Neural cell (in vitro differentiated cells): ENCODE measurements at regions not wholly inside any gene's neighbourhood (a gene's known extent, or its start where the extent isn't known, plus 50 kb on each side); places are given as distances from the start of the nearest gene placed in this dataset.

ENCODE experiments used
- H2AFZ ChIP-seq: fragments of 200-600, 300-800 bp; sonication (generic), shearing (Covaris generic); 2 replicates; pipeline ENCODE4 v1.6.0; 2014; ENCODE audit warnings: low read depth, mild to moderate bottlenecking, antibody characterized with exemption, low read length, moderate library complexity
- H3F3A ChIP-seq: fragments of 200-600 bp; shearing (Covaris generic); 2 replicates; pipeline ENCODE4 v1.6.1; 2016; ENCODE audit warnings: mild to moderate bottlenecking, moderate library complexity, mixed read lengths, antibody characterized with exemption, low read length; ENCODE audit not compliant: insufficient read depth, poor library complexity, severe bottlenecking
- H3K27ac ChIP-seq: fragments of 200-600, 300-800 bp; sonication (generic), shearing (Covaris generic); 2 replicates; pipeline ENCODE4 v1.5.1; 2014; ENCODE audit warnings: mild to moderate bottlenecking, low read length, moderate library complexity
- H3K27me3 ChIP-seq: fragments of 300-800, 200-600 bp; sonication (generic), shearing (Covaris generic); 2 replicates; pipeline ENCODE4 v1.6.0; 2014; ENCODE audit warnings: mild to moderate bottlenecking, low read depth, low read length, moderate library complexity; ENCODE audit not compliant: insufficient read depth
- H3K36me3 ChIP-seq: fragments of 300-800, 200-600 bp; sonication (generic), shearing (Covaris generic); 2 replicates; pipeline ENCODE4 v1.5.1; 2014; ENCODE audit warnings: mild to moderate bottlenecking, antibody characterized with exemption, low read length, moderate library complexity; ENCODE audit not compliant: insufficient read depth
- H3K4me2 ChIP-seq: fragments of 300-800, 200-600 bp; sonication (generic), shearing (Covaris generic); 2 replicates; pipeline ENCODE4 v1.6.0; 2014; ENCODE audit warnings: mild to moderate bottlenecking, low read length
- H3K4me3 ChIP-seq: fragments of 300-800, 200-600 bp; sonication (generic), shearing (Covaris generic); 2 replicates; pipeline ENCODE4 v1.5.1; 2014; ENCODE audit warnings: mild to moderate bottlenecking, low read length, moderate library complexity
- H3K79me2 ChIP-seq: fragments of 200-600 bp; shearing (Covaris generic); replicated peaks from 2 replicates; pipeline ENCODE4 v1.6.0; 2014; ENCODE audit warnings: mild to moderate bottlenecking, low read length, moderate library complexity; ENCODE audit not compliant: insufficient read depth
- H3K9ac ChIP-seq: fragments of 300-800, 200-600 bp; sonication (generic), shearing (Covaris generic); 2 replicates; pipeline ENCODE4 v1.6.1; 2016; ENCODE audit warnings: mild to moderate bottlenecking, low read length, mixed read lengths
- H3K9me2 ChIP-seq: fragments of 200-600 bp; shearing (Covaris generic); 2 replicates; pipeline ENCODE4 v1.6.1; 2016; ENCODE audit warnings: mild to moderate bottlenecking, low read length, mixed read lengths; ENCODE audit not compliant: insufficient read depth
- H3K9me3 ChIP-seq: fragments of 200-600, 300-800 bp; sonication (generic), shearing (Covaris generic); 2 replicates; pipeline ENCODE4 v1.6.1; 2016; ENCODE audit warnings: mild to moderate bottlenecking, mixed run types, low read length, moderate library complexity, mixed read lengths
- H4K20me1 ChIP-seq: fragments of 200-600 bp; shearing (Covaris generic); 2 replicates; pipeline ENCODE4 v1.6.1; 2016; ENCODE audit warnings: mild to moderate bottlenecking, mixed run types; ENCODE audit not compliant: insufficient read depth
- EP300 ChIP-seq: fragments of 450-650 bp; conservative IDR thresholded peaks from 2 replicates; pipeline ENCODE4 v1.6.1; 2014; ENCODE audit warnings: antibody characterized with exemption, mild to moderate bottlenecking, moderate library complexity; ENCODE audit not compliant: poor library complexity, severe bottlenecking
- EZH2 ChIP-seq: fragments of 200-600, 300-800 bp; shearing (Covaris generic), sonication (generic); IDR thresholded peaks from 2 replicates; pipeline ENCODE4 v1.6.1; 2014; ENCODE audit warnings: antibody characterized with exemption, low read length, borderline replicate concordance, mild to moderate bottlenecking; ENCODE audit not compliant: insufficient read depth, poor library complexity, severe bottlenecking
- MXI1 ChIP-seq: fragments of 450-650 bp; conservative IDR thresholded peaks from 2 replicates; pipeline ENCODE4 v1.6.1; 2014; ENCODE audit warnings: antibody characterized with exemption, mild to moderate bottlenecking; ENCODE audit not compliant: poor library complexity, severe bottlenecking
- POLR2AphosphoS5 ChIP-seq: IDR thresholded peaks from 2 replicates; pipeline ENCODE4 v1.6.1; 2012
- RAD21 ChIP-seq: fragments of 450-650 bp; conservative IDR thresholded peaks from 2 replicates; pipeline ENCODE4 v1.6.1; 2014; ENCODE audit warnings: antibody characterized with exemption, mild to moderate bottlenecking, moderate library complexity
- SMC3 ChIP-seq: fragments of 450-650 bp; conservative IDR thresholded peaks from 2 replicates; pipeline ENCODE4 v1.6.1; 2014; ENCODE audit warnings: antibody characterized with exemption, mild to moderate bottlenecking, moderate library complexity; ENCODE audit not compliant: poor library complexity
- TAF1 ChIP-seq: IDR thresholded peaks from 2 replicates; pipeline ENCODE4 v1.6.1; 2012; ENCODE audit warnings: low read depth
- TF ChIP-seq, protein P1 (sequence below): fragments of 450-650 bp; IDR thresholded peaks from 2 replicates; pipeline ENCODE4 v1.5.1; 2014; ENCODE audit warnings: antibody characterized with exemption, mild to moderate bottlenecking, moderate library complexity; ENCODE audit not compliant: poor library complexity, severe bottlenecking
- TF ChIP-seq, protein P2 (sequence below): IDR thresholded peaks from 2 replicates; pipeline ENCODE4 v1.6.1; 2012; ENCODE audit warnings: borderline replicate concordance

DNA sequence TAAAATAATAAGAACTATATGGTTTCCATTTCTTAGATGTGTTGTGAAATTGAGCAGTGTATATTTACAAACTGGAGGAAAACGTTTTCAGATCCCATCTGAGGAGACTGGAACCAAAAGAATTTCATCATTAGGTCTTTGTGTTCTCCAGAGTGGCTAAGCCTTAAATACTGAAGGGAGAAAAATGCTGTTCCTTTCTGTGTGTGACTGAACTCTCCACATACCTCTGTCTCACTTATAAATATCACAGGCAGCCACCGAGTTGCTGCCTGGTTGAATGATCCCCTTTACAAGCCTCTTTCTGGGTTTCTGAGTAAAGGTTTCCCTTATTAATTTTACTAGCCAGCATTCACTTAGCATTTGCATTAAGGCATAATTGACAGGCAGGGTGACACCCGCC lies 913.9 kb upstream of the NR2F2 start:
- H3K4me2 ChIP-seq: no peak overlapping the region
- no peak overlapping the region for H2AFZ ChIP-seq
- H3K79me2 ChIP-seq: no peaks in the 10 kb centered on the region
- H3K27ac ChIP-seq: no peak overlapping the region
- H3K9ac ChIP-seq: no peak overlapping the region
- no peak for TF ChIP-seq MXI1
- TF ChIP-seq, protein P1, sequence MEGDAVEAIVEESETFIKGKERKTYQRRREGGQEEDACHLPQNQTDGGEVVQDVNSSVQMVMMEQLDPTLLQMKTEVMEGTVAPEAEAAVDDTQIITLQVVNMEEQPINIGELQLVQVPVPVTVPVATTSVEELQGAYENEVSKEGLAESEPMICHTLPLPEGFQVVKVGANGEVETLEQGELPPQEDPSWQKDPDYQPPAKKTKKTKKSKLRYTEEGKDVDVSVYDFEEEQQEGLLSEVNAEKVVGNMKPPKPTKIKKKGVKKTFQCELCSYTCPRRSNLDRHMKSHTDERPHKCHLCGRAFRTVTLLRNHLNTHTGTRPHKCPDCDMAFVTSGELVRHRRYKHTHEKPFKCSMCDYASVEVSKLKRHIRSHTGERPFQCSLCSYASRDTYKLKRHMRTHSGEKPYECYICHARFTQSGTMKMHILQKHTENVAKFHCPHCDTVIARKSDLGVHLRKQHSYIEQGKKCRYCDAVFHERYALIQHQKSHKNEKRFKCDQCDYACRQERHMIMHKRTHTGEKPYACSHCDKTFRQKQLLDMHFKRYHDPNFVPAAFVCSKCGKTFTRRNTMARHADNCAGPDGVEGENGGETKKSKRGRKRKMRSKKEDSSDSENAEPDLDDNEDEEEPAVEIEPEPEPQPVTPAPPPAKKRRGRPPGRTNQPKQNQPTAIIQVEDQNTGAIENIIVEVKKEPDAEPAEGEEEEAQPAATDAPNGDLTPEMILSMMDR: no peak
- no peak for TF ChIP-seq RAD21
- no peak for TF ChIP-seq SMC3
- TF ChIP-seq, protein P2, sequence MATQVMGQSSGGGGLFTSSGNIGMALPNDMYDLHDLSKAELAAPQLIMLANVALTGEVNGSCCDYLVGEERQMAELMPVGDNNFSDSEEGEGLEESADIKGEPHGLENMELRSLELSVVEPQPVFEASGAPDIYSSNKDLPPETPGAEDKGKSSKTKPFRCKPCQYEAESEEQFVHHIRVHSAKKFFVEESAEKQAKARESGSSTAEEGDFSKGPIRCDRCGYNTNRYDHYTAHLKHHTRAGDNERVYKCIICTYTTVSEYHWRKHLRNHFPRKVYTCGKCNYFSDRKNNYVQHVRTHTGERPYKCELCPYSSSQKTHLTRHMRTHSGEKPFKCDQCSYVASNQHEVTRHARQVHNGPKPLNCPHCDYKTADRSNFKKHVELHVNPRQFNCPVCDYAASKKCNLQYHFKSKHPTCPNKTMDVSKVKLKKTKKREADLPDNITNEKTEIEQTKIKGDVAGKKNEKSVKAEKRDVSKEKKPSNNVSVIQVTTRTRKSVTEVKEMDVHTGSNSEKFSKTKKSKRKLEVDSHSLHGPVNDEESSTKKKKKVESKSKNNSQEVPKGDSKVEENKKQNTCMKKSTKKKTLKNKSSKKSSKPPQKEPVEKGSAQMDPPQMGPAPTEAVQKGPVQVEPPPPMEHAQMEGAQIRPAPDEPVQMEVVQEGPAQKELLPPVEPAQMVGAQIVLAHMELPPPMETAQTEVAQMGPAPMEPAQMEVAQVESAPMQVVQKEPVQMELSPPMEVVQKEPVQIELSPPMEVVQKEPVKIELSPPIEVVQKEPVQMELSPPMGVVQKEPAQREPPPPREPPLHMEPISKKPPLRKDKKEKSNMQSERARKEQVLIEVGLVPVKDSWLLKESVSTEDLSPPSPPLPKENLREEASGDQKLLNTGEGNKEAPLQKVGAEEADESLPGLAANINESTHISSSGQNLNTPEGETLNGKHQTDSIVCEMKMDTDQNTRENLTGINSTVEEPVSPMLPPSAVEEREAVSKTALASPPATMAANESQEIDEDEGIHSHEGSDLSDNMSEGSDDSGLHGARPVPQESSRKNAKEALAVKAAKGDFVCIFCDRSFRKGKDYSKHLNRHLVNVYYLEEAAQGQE: no peak
- no peak for TF ChIP-seq EZH2
- TF ChIP-seq TAF1: no peak
- no peak for TF ChIP-seq POLR2AphosphoS5
- no peak for TF ChIP-seq EP300
- no peaks in the 10 kb centered on the region for H3K27me3 ChIP-seq
- H3K36me3 ChIP-seq: no peaks in the 10 kb centered on the region
- no peaks in the 10 kb centered on the region for H4K20me1 ChIP-seq
- no peaks in the 10 kb centered on the region for H3K9me2 ChIP-seq
- H3K4me3 ChIP-seq: no peak overlapping the region
- H3K9me3 ChIP-seq: no peaks in the 10 kb centered on the region
- H3F3A ChIP-seq: no peaks in the 10 kb centered on the region

GRCh38 chr15:95417761-95418160 lies 912.7 kb upstream of the NR2F2 start:
- Histone ChIP-seq H4K20me1 (no peaks in the 10 kb centered on the region), H3K9ac (no peak overlapping the region), H3K9me2 (no peaks in the 10 kb centered on the region), H3K36me3 (no peaks in the 10 kb centered on the region), H3K9me3 (no peaks in the 10 kb centered on the region), H3K4me3 (no peak overlapping the region), H3K27me3 (no peaks in the 10 kb centered on the region), H3F3A (no peaks in the 10 kb centered on the region), H3K27ac (no peak overlapping the region), H3K4me2 (no peak overlapping the region), H3K79me2 (no peaks in the 10 kb centered on the region), H2AFZ (no peak overlapping the region)
- TF ChIP-seq POLR2AphosphoS5 (no peak), RAD21 (no peak), EZH2 (no peak), SMC3 (no peak), TAF1 (no peak), MXI1 (no peak), EP300 (no peak)
- TF ChIP-seq, protein P2: no peak
- TF ChIP-seq, protein P1: no peak
